ENCODE measurements at regions not wholly inside any gene's neighbourhood (a gene's known extent, or its start where the extent isn't known, plus 50 kb on each side); places are given as distances from the start of the nearest gene placed in this dataset.
"Not testable (repeated sequence)": the region's sequence is repeated elsewhere in the genome, so short reads cannot be mapped to it uniquely, and the experiment has no call there.

- no peak overlapping the region for H3K4me3 ChIP-seq (ENCODE audit: low read depth, low read length)
- no peak for DNase-seq (ENCODE audit: low read depth)
- no peak for TF ChIP-seq CTCF (IDR thresholded peaks at IDR 0.05; ENCODE audit: insufficient read depth, low read length)
These were observed 156.7 kb upstream of the POGK start for GRCh38 chr1:166682588-166682987.

- H3K4me3 ChIP-seq (ENCODE audit: low read depth, low read length); DNase-seq (ENCODE audit: low read depth): not testable (repeated sequence)
These were observed 154.6 kb upstream of the POGK start for GRCh38 chr1:166684669-166685068.

- no peak for TF ChIP-seq CTCF (IDR thresholded peaks at IDR 0.05; ENCODE audit: insufficient read depth, low read length)
- no peak for DNase-seq (ENCODE audit: low read depth)
- no peak overlapping the region for H3K4me3 ChIP-seq (ENCODE audit: low read depth, low read length)
These were observed 154.1 kb upstream of the POGK start for GRCh38 chr1:166685200-166685599.

GRCh38 chr1:166685891-166686290 lies 153.4 kb upstream of the POGK start:
- DNase-seq (ENCODE audit: low read depth) = not testable (repeated sequence)

GRCh38 chr1:166690596-166690995 lies 148.7 kb upstream of the POGK start:
- DNase-seq (ENCODE audit: low read depth) = not testable (repeated sequence)

More at GRCh38 chr1:166685891-166686290, 153.4 kb upstream of the POGK start:
- not testable (repeated sequence) for H3K4me3 ChIP-seq (ENCODE audit: low read depth, low read length)

GRCh38 chr1:166691476-166691875 lies 147.8 kb upstream of the POGK start:
- no peak overlapping the region for H3K4me3 ChIP-seq (ENCODE audit: low read depth, low read length)

More at GRCh38 chr1:166690596-166690995, 148.7 kb upstream of the POGK start:
- not testable (repeated sequence) for H3K4me3 ChIP-seq (ENCODE audit: low read depth, low read length)

GRCh38 chr1:166692346-166692745 lies 146.9 kb upstream of the POGK start:
- no peak for DNase-seq (ENCODE audit: low read depth)
- H3K4me3 ChIP-seq (ENCODE audit: low read depth, low read length) = no peak overlapping the region
- no peak for TF ChIP-seq CTCF (IDR thresholded peaks at IDR 0.05; ENCODE audit: insufficient read depth, low read length)

More at GRCh38 chr1:166691476-166691875, 147.8 kb upstream of the POGK start:
- no peak for DNase-seq (ENCODE audit: low read depth)
- TF ChIP-seq CTCF (IDR thresholded peaks at IDR 0.05; ENCODE audit: insufficient read depth, low read length) = no peak

GRCh38 chr1:166693158-166693557 lies 146.1 kb upstream of the POGK start:
- no peak for TF ChIP-seq CTCF (IDR thresholded peaks at IDR 0.05; ENCODE audit: insufficient read depth, low read length)
- H3K4me3 ChIP-seq (ENCODE audit: low read depth, low read length) = no peak overlapping the region
- no peak for DNase-seq (ENCODE audit: low read depth)

Measured in fibroblast of the aortic adventitia (primary cell).